ENCODE measurements at regions not wholly inside any gene's neighbourhood (a gene's known extent, or its start where the extent isn't known, plus 50 kb on each side); places are given as distances from the start of the nearest gene placed in this dataset.

GRCh38 chr15:70208332-70208731, 110.6 kb upstream of the TLE3 start:
- no peaks in the 10 kb centered on the region for H3K79me2 ChIP-seq (ENCODE audit: insufficient read depth, low read length)
- H3K4me1 ChIP-seq (ENCODE audit: control insufficient read depth in 1 of 2, insufficient read depth in 2 of 2, low read length in 2 of 2) = no peaks in the 10 kb centered on the region
- no peak overlapping the region for H3K4me3 ChIP-seq (replicated peaks in 1 of 2; ENCODE audit: low read depth in 1 of 2, low read length in 2 of 2)
- H3K9me2 ChIP-seq (ENCODE audit: insufficient read depth) = no peaks in the 10 kb centered on the region
- intact Hi-C loops (cut with micrococcal nuclease) = no loop called here
- H2AFZ ChIP-seq (ENCODE audit: low read depth, low read length, poor library complexity, severe bottlenecking) = no peak overlapping the region
- H3K9ac ChIP-seq (ENCODE audit: low read length) = no peak overlapping the region
- H3K27me3 ChIP-seq (ENCODE audit: insufficient read depth, low read length) = peaks cover 18% of the 10 kb centered on the region; the same call in 1 of the 2 replicates
- no peaks in the 10 kb centered on the region for H4K20me1 ChIP-seq (ENCODE audit: insufficient read depth)
- BruUV-seq (replicated peaks) = no TSS peak
- POLR2A ChIA-PET = no interaction called here
- no peak for ATAC-seq
- DNase-seq (ENCODE audit: low read depth, low spot score) = no peak
- no peaks in the 10 kb centered on the region for H3K9me3 ChIP-seq (ENCODE audit: control insufficient read depth in 1 of 2, insufficient read depth in 1 of 2, low read depth in 1 of 2, low read length in 2 of 2)
- CTCF ChIA-PET = no interaction called here
- RAD21 ChIA-PET (ENCODE audit: low non-redundant PET in 1 of 2, low total read pairs in 2 of 2, uncharacterized antibody in 2 of 2, unreplicated experiment in 2 of 2) = interaction anchor here in 1 of 2 experiments (0.7 kb wide), 1 partner anchor 68 kb away, joined by 3 read pairs; no protein-coding TSS in a partner anchor
- TF ChIP-seq POLR2AphosphoS5 (IDR thresholded peaks at IDR 0.05; ENCODE audit: low read depth, low read length) = no peak
- TF ChIP-seq, protein P1, sequence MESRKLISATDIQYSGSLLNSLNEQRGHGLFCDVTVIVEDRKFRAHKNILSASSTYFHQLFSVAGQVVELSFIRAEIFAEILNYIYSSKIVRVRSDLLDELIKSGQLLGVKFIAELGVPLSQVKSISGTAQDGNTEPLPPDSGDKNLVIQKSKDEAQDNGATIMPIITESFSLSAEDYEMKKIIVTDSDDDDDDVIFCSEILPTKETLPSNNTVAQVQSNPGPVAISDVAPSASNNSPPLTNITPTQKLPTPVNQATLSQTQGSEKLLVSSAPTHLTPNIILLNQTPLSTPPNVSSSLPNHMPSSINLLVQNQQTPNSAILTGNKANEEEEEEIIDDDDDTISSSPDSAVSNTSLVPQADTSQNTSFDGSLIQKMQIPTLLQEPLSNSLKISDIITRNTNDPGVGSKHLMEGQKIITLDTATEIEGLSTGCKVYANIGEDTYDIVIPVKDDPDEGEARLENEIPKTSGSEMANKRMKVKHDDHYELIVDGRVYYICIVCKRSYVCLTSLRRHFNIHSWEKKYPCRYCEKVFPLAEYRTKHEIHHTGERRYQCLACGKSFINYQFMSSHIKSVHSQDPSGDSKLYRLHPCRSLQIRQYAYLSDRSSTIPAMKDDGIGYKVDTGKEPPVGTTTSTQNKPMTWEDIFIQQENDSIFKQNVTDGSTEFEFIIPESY (IDR thresholded peaks at IDR 0.05; ENCODE audit: extremely low read depth, insufficient replicate concordance, low read length) = no peak
- TF ChIP-seq YY1 (IDR thresholded peaks at IDR 0.05; ENCODE audit: extremely low read depth, insufficient replicate concordance, low read depth, low read length) = no peak
- TF ChIP-seq MAX (IDR thresholded peaks at IDR 0.05) = no peak
- H3K27ac ChIP-seq (ENCODE audit: low read depth, low read length) = no peak overlapping the region
- no peak overlapping the region for H3K4me2 ChIP-seq (ENCODE audit: low read length)
- no peaks in the 10 kb centered on the region for H3K36me3 ChIP-seq (ENCODE audit: control insufficient read depth in 1 of 2, insufficient read depth in 2 of 2, low read length in 2 of 2)

GRCh38 chr15:70206668-70207067, 109.0 kb upstream of the TLE3 start:
- no TSS peak for BruUV-seq (replicated peaks)
- POLR2A ChIA-PET = no interaction called here
- no peak overlapping the region for H3K27ac ChIP-seq (ENCODE audit: low read depth, low read length)
- CTCF ChIA-PET = no interaction called here
- no peak overlapping the region for H3K9ac ChIP-seq (ENCODE audit: low read length)
- no peaks in the 10 kb centered on the region for H3K79me2 ChIP-seq (ENCODE audit: insufficient read depth, low read length)
- RAD21 ChIA-PET (ENCODE audit: low non-redundant PET in 1 of 2, low total read pairs in 2 of 2, uncharacterized antibody in 2 of 2, unreplicated experiment in 2 of 2) = no interaction called here
- no peaks in the 10 kb centered on the region for H3K9me3 ChIP-seq (ENCODE audit: control insufficient read depth in 1 of 2, insufficient read depth in 1 of 2, low read depth in 1 of 2, low read length in 2 of 2)
- DNase-seq (ENCODE audit: low read depth, low spot score) = no peak
- H3K36me3 ChIP-seq (ENCODE audit: control insufficient read depth in 1 of 2, insufficient read depth in 2 of 2, low read length in 2 of 2) = no peaks in the 10 kb centered on the region
- no peaks in the 10 kb centered on the region for H3K9me2 ChIP-seq (ENCODE audit: insufficient read depth)
- intact Hi-C loops (cut with micrococcal nuclease) = no loop called here
- no peaks in the 10 kb centered on the region for H4K20me1 ChIP-seq (ENCODE audit: insufficient read depth)
- H3K4me3 ChIP-seq (replicated peaks in 1 of 2; ENCODE audit: low read depth in 1 of 2, low read length in 2 of 2) = no peak overlapping the region
- no peak overlapping the region for H2AFZ ChIP-seq (ENCODE audit: low read depth, low read length, poor library complexity, severe bottlenecking)
- no peak overlapping the region for H3K4me2 ChIP-seq (ENCODE audit: low read length)
- TF ChIP-seq RAD21 (IDR thresholded peaks at IDR 0.05; ENCODE audit: low read depth) = no peak
- TF ChIP-seq CEBPB (IDR thresholded peaks at IDR 0.05; ENCODE audit: low read depth) = no peak
- TF ChIP-seq ELF1 (IDR thresholded peaks at IDR 0.05; ENCODE audit: borderline replicate concordance, low read depth) = no peak
- no peak for TF ChIP-seq MAX (IDR thresholded peaks at IDR 0.05)
- TF ChIP-seq ZFX (IDR thresholded peaks at IDR 0.05) = no peak
- TF ChIP-seq, protein P1 (IDR thresholded peaks at IDR 0.05; ENCODE audit: extremely low read depth, insufficient replicate concordance, low read length) = no peak
- TF ChIP-seq YY1 (IDR thresholded peaks at IDR 0.05; ENCODE audit: extremely low read depth, insufficient replicate concordance, low read depth, low read length) = no peak
- no peak for TF ChIP-seq CBX3 (IDR thresholded peaks at IDR 0.05; ENCODE audit: low read depth)
- no peak for TF ChIP-seq TCF7L2 (IDR thresholded peaks at IDR 0.05; ENCODE audit: borderline replicate concordance, extremely low read depth, insufficient read depth, insufficient read length)
- no peak for TF ChIP-seq EZH2 (IDR thresholded peaks at IDR 0.05)
- no peak for TF ChIP-seq JUND (IDR thresholded peaks at IDR 0.05)
- TF ChIP-seq CTCF (IDR thresholded peaks at IDR 0.05 in 2 of 3, conservative IDR thresholded peaks at IDR 0.05 in 1 of 3; ENCODE audit: borderline replicate concordance in 1 of 3, insufficient read depth in 1 of 3, low read depth in 2 of 3, low read length in 2 of 3) = no peak
- H3K4me1 ChIP-seq (ENCODE audit: control insufficient read depth in 1 of 2, insufficient read depth in 2 of 2, low read length in 2 of 2) = no peaks in the 10 kb centered on the region
- peaks cover 18% of the 10 kb centered on the region; the same call in 1 of the 2 replicates for H3K27me3 ChIP-seq (ENCODE audit: insufficient read depth, low read length)
- no peak for ATAC-seq
